Kidney glomerular epithelial cell (primary cell): ENCODE measurements at regions not wholly inside any gene's neighbourhood (a gene's known extent, or its start where the extent isn't known, plus 50 kb on each side); places are given as distances from the start of the nearest gene placed in this dataset.
"Not testable (repeated sequence)": the region's sequence is repeated elsewhere in the genome, so short reads cannot be mapped to it uniquely, and the experiment has no call there.

Source experiments
- DNase-seq: peaks from one replicate; lab custom pipeline; 2025; lab: John Stamatoyannopoulos, UW

DNA sequence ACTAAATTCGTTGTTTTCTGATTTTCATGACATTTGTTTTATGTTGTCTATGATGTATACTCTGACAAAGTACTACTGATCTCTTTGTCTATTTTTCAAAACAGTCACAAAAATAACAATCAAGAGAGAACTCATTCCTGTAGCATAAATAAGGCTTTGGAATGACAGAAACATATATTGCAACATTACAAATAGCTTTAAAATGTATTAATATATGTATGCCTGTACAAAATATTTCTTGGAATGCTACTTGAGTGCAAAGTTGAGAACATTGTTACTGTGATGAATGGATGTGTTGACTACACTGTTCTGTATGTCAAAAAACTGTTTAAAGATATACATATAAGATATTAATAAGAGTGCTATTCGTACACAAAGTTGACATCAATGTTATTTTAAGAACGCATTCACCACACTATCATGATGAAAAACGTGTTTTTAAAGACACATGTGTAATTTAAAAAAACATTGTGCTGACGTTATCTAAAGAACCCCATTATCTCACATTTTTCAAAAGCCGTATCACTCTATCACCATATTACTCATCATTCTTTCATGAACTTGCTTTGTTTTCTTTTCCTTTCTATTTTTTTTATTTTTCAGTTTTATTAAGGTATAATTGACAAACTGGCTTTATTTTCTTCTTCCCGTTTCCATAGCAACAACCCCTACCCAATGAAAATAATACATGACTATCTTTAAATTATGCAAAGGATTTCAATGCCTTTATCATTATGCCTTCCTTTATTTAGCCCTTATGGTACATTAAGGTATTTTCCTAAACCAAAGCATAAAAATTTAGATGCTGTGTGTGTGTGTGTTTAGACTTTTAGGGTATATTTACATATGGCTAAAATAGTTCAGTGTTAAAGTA, 918.8 kb downstream of the SLITRK1 start:
- peak; percentile 56 for DNase-seq

DNA sequence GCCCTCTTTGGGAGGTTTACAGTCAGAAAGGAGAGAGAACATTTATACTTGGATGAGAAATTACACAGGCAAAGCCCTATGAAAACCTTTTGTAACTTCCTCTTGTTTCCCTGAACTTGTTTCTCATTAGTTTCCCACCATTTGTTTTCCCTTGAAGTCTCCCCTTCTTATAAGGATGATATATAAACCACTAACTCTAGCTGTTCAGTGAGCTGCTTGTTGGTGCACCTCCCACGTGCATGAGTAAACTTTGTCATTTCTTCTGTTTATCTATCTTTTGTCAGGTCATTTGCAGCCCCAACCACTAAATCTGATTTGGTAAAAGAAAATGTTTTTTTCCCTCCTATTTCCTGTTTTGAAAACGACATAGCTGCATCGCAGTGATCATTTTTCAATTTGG, 919.9 kb downstream of the SLITRK1 start:
- DNase-seq, result peak; percentile 40

DNA sequence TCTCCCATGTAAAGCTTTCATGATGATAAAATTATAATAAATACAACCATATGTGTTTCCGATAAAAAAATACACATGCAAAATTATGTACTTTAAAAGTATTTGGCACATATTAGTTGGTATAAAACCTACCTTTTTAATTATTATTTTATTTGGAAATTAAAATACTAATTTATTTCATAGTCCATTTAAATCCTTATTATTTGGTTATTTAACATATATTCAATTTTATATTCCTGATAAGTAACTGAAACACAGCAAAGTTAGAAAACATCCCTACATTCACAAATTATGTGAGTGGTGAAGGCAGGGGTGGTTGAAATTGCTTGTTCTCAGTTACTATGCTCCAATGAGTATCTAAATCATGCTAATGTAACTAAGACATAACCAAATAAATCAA, 920.5 kb downstream of the SLITRK1 start:
- no peak for DNase-seq

DNA sequence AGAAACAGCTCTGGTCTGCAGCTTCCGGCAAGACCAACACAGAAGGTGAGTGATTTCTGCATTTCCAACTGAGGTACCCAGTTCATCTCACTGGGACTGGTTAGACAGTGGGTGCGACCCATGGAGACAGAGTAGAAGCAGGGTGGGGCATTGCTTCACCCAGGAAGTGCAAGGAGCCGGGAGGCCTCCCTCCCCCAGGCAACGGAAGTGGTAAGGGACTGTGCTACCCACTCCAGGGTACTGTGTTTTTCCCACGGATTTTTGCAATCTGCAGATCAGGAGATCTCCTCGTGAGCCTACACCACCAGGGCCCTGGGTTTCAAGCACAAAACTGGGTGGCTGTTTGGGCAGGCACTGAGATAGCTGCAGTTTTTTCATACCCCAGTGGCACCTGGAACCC, 929.9 kb downstream of the SLITRK1 start:
- DNase-seq, result not testable (repeated sequence)

DNA sequence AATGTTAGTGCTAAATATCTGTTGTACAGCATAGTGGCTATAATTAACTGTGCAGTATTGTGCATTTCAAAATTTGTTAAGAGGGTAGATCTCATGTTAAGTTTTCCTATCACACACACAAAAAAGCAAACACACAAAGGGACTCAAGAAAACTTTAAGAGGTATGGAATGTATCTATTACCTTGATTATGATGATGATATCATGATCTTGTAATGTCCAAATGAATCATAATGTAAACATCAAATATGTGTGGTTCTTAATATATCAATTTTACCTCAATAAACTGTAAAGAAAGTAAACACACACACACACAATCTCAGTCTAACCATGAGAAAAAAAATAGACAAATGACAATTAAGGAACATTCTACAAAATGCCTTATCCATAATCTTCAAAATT, 934.6 kb downstream of the SLITRK1 start:
- no peak for DNase-seq

DNA sequence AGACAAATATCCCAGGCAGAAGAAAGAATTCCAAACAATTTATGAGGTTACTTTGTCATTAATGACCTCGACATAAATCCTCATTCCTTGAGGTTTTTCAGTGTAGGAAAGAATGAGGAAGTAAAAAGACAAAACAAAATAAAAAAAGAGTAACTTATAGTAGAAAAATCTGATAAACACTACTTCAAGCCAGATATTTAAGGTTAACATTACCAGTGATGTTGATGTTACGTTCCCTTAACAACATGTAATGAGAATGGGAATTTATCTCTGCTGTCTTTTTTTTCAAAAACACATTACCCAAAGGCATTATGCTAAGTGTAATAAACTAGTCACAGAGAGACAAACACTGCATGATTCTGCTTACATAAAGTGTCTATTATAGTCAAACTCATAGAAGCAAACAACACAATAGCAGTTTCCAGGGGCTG, 935.1 kb downstream of the SLITRK1 start:
- peak; percentile 59 for DNase-seq

DNA sequence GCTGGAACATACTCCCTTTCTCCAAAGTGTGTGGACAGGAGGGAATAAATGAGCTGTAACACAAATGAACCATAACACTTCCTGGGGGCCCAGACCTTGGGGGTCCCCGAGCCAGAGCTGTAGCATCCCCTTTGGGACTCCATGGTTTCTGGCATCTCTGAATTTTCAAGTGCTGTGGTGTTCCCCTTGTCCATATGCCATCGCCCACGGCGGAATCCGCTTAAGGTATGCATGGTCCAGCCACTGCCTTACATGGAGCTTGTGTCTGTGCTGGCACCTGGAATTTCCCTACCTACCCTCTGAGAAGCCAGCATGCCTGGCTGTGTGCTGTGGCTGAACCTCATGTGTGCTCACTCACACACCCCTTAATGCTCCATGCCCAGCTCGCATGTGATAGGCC, 943.6 kb downstream of the SLITRK1 start:
- DNase-seq, result no peak

DNA sequence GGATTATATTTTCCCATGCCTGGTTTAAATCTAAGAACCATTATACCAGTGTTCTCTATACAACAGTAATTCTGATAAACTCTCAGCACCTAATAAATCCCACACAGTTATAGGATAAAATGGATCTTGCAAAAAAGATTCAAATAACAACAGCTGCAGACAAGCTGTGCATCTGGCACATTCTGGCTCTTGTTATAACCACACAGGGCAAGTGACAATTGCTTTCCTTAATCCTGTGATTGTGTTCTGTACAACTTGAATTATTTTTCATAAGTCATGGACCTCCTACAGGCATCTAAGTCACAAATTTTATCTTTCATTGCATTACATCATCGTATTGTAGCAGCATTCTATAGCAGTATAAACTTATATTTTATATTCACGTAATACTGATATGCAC, 948.3 kb downstream of the SLITRK1 start:
- no peak for DNase-seq

DNA sequence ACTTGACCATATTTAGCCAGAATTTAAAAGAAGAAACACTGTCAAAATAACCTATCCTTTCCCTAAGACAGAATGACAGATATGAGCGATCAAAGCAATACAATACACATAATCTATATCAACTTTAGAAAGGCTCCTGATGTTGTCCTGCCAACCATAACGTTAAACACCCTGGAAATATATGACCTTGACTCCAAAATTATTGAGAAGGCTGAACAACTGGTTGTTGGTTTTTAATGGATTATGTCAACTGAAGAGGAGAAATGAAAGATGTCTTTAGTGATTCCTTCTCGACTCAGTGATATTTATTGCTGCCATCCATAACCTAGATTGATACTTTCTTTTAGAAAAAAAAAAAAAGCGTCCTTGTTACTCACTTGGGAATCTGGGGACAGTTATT, 957.2 kb downstream of the SLITRK1 start:
- DNase-seq, result no peak

DNA sequence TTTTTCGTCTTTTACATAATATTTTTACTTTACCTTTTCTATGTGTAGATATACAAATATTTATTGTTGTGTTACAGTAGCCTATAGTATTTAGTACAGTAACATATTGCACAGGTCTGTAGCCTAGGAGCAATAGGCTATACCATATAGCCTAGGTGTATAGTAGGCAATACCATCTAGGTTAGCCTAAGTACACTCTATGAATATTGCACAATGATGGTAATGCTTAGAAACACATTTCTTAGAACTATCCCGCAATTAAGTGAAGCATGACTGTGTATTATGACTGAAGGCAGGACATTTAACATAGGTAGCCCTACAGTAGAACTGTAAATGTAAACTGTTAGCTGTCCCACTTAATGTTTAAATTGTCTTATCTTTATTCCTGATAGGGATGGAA, 964.3 kb downstream of the SLITRK1 start:
- no peak for DNase-seq

DNA sequence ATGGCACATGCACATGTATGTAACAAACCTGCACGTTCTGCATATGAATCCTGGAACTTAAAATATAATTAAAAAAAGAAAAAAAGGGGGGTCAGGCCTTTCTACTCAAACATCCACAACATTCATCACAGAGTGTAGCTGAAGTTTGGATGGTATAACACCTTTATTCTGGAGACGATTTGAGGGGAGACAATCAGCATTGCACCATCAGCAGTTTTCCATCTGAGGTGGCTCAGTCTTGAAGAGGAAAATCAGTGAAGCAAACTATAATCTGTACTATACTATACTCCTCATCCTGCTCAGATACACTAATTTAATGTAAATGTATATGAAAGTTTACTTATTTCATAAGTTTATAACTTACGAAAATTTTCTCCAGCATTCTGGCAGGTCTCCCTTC, 969.7 kb downstream of the SLITRK1 start:
- no peak for DNase-seq

DNA sequence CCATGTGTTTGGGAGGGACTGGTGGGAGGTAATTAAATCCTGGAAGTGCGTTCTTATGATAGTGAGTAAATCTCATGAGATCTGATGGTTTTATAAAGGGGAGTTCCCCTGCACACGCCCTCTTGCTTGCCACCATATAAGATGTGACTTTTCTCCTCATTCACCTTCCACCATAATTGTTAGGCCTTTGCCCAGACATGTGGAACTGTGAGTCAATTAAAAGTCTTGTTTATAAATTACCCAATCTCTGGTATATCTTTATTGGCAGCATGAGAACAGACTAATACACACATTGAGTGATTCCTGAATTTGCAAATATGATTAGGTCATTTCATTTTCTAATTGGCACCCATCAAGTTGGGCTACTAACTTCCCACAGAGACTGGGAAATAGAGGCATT, 977.2 kb downstream of the SLITRK1 start:
- no peak for DNase-seq

DNA sequence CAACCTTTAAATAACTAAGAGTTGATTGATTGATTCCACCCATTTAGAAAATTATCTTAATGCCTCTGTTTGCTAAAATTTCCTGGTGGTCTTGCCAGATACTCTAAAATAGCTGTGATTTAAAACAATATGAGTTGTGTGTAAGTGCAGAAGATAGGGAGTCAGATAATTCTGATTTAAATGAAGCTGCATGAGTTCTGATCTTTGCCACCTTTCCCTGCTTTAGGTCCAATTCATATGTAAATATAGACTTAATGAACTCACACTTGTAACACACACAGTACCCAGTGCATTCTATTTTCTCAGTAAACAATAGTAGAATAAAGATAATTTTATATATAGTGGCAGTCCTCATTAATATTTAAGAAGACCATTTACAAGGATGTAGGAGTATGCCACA, 981.8 kb downstream of the SLITRK1 start:
- no peak for DNase-seq

DNA sequence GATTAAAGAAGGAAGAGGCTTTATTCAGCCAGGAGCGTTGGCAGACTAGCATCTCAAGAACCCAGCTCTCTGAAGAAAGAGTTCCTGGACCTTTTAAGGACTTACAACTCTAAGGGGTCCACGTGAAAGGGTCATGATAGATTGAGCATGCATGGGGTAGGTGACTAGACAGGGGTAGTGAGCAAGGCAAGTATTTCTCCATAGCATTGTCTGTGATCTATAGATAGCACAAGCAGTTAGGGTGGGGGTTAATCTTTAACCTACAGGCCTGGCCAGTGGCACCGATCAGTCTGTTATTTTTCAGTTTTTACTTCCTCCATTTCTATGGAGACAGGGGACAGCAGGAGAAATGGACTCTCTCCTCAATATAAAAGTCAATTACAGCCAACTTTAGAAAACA, 983.7 kb downstream of the SLITRK1 start:
- DNase-seq, result no peak

DNA sequence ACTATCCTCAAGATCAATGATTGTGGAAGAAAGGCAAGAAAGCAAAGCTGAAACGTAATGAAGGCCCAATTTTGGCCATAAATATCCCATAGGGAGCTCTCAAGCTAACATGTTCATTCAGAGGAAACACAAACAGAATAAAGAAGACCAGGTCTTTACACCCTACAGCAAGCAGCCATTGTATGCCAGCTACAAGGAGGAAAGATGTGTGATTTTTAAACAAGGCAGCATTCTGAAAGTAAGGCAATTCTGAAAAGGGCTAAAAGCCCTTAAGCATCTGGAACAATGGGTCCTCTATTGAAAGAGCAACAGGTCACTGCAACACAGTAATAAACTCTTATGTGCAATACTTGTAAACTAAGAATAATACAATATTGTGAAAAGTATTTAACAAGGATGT, 1002.4 kb downstream of the SLITRK1 start:
- no peak for DNase-seq

DNA sequence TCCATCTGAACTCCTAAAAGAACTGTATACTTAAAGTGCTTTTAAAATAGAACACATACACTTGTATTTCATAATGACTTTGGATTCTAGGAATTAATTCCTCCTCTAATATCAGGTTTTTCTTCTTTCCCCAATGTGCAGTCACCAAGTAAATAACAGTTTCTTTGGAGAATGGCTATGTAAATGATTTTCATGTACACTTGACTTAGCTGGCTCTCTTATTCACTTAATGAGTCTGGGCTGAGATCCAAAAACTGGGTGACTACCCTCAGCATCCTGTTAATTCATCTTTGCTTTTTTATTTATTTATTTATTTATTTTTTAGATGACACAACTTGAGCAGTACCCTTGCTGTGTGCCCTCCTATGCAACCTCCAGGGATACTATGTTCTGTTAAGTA, 1003.7 kb downstream of the SLITRK1 start:
- peak; percentile 28 for DNase-seq

DNA sequence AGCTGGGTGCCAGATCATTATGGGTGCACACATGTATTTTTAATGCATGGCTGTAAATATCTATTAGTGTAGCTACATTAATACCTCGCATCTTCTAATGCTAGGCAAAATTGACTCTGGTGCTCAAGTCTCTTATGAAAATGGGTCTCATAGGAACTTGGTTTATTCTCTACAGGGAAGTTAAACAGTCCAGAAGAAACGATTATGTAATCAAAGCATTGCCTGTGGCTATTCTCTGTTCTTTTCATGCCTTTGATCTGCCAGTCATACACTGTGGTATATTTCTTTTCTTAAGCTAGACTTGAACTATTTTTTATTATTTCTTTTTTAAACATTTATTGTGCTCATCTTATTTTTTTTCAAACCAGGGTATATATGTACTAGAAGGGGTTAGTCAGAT, 1015.0 kb downstream of the SLITRK1 start:
- DNase-seq, result no peak

DNA sequence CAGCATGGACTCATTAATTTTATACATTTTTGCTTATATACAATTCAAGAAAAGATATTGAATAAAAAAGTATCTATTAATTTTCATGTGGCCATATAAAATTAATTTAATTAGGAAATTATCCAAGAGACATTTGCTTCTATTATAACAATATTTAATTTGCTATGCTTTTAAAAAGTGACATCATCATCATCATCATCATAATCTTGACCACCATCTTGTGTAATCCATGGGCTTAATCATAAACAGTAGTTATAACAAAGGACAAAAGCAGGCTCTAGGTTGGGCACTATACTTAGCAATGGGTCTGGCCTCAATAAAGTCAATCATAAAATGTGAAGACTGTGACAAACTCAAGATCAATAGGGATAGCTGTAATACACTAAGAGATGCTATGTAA, 1031.6 kb downstream of the SLITRK1 start:
- no peak for DNase-seq

DNA sequence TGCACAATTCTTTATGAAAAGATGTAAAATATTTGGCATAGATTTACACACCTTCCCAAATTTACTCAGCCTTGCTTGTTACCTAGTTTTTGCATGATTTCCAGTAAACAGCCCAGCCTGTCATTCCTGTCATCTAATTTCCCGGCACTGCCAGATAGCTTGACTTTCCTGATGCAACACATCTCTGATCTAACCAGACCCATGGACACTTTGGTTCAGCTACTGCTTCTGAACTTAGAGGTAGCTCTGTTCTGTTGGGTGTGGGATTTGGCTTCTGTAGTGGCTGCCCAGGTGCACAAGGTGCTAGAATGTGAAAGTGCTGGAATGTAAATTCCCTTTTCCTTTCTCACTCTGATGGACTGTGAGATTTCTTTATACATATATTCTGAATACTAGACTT, 1033.5 kb downstream of the SLITRK1 start:
- no peak for DNase-seq

DNA sequence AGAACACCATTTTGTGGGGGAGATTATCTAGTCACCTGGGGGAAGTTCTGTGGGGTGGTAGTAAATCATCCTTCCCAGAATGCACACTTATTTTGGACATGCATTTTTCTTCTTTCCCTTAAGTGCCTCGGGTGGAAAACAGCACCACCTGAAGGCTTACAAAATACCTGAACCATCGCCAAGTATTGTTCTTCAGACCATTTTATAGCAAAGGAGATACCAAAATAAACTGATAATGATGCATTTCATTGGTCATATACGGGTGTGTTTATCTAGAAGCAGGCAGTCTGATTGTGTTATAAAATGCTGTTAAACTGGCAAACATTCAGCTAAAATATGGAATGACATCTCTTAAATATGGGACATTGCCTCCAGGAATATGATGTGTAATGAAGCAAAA, 1034.7 kb downstream of the SLITRK1 start:
- no peak for DNase-seq

DNA sequence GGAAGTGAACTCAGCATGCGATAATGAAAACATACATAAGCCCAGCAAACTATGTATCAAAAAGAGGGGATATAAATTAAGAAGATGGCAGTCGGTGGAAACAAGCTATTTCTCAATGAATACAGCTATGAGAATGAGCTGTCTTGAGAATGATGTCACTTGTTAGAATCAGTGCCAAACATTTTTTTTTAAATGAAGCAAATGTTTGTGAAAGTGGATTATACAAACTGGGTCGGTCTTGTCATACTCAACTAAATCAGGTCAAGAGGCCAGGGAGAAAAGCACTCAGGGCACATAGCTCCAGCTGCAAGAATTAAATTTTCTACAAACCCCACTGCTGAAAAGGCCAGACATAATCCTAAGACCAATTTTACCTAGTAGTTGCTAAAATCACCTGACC, 1048.4 kb downstream of the SLITRK1 start:
- no peak for DNase-seq

DNA sequence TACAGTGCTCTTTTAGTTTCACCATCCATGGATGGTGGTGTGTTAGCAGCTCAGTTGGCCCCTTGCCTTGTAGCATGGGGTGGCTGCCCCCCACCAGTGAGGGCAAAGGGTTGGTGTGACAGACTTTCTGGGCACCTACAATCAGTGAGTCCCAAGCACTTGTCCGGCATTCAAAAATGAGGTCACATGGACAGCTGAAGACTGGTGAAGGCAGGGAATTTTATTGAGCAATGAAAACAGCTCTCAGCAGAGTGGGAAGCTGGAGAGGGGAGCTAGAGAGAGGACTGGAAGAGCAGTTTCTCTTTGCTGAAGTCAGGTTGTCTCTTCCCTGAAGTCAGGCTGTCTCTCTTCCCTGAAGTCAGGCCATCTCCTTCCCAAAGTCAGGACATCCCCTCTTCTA, 1053.2 kb downstream of the SLITRK1 start:
- no peak for DNase-seq

DNA sequence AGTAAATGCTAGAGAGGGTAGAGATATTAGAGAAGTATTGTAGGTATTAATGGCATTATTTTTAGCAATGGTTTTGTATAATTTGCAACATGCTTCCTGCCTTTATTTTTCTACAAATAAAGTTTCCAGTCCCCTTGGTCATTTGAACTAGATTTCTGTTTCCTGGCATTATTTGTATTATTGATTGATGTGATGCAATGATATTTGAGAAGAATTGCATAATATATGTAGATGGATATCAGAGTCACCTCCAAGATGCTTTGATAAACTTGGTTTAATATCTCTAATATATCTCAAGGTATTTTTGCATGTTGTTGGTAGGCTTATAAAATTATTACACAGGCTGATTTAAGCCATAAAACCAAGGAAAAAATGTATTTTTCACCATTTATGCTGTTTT, 1054.5 kb downstream of the SLITRK1 start:
- no peak for DNase-seq

DNA sequence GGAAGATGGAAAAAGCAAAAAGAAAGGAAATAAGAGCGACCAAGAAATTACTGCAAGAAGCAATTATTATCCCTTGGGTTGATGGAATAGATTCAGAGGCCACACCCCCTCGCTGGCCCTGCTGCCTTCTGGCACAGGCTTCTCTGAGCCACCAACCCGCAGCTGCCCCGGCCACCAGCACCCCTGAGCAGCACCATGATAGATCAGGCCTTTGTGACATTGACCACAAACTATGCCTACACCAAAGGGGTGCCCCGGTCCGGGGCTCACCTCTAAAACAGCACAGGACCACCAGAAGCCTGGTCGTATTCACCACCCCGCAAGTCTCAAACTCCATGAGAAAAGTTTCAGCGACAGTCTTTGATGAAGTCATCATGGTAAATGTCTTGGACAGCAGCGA, 1059.3 kb downstream of the SLITRK1 start:
- DNase-seq, result no peak
